ENCODE measurements at regions not wholly inside any gene's neighbourhood (a gene's known extent, or its start where the extent isn't known, plus 50 kb on each side); places are given as distances from the start of the nearest gene placed in this dataset.
"Not testable (repeated sequence)": the region's sequence is repeated elsewhere in the genome, so short reads cannot be mapped to it uniquely, and the experiment has no call there.

GRCh38 chr7:68720697-68721096 is 877.6 kb upstream of the AUTS2 start:
- no peak for DNase-seq (ENCODE audit: low spot score)
- Mint-ChIP-seq H3K4me1 (ENCODE audit: low read depth) (no peaks in the 10 kb centered on the region), H3K36me3 (ENCODE audit: low read depth) (no peaks in the 10 kb centered on the region), H3K27me3 (ENCODE audit: low read depth) (no peaks in the 10 kb centered on the region), H3K9me3 (peaks cover 42% of the 10 kb centered on the region), H3K27ac (no peak overlapping the region), H3K4me3 (no peak overlapping the region)

- no peaks in the 10 kb centered on the region for H3K36me3 Mint-ChIP-seq (ENCODE audit: low read depth)
- H3K9me3 Mint-ChIP-seq: peaks cover 48% of the 10 kb centered on the region
- H3K27me3 Mint-ChIP-seq (ENCODE audit: low read depth): no peaks in the 10 kb centered on the region
- no peak for DNase-seq (ENCODE audit: low spot score)
- no peak overlapping the region for H3K4me3 Mint-ChIP-seq
- no peaks in the 10 kb centered on the region for H3K4me1 Mint-ChIP-seq (ENCODE audit: low read depth)
- no peak overlapping the region for H3K27ac Mint-ChIP-seq
These were observed 876.2 kb upstream of the AUTS2 start for GRCh38 chr7:68722044-68722443.

DNA sequence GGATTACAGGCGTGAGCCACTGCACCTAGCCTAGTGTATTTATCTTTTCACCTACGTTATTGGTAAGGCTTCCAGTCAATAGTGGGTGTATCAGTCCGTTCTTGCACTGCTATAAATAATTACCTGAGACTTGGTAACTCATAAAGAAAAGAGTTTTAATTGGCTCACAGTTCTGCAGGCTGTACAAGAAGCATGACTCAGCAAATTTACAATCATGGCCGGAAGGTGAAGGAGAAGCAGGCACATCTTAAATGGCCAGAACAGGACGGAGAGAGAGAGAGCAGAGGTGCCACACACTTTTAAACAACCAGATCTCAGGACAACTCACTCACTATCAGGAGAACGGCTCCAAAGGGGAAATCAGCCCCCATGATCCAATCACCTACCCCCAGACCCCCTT is 873.3 kb upstream of the AUTS2 start:
- H3K4me1 Mint-ChIP-seq (ENCODE audit: low read depth): no peaks in the 10 kb centered on the region
- no peaks in the 10 kb centered on the region for H3K27me3 Mint-ChIP-seq (ENCODE audit: low read depth)
- peaks cover 41% of the 10 kb centered on the region for H3K9me3 Mint-ChIP-seq
- no peak overlapping the region for H3K4me3 Mint-ChIP-seq
- H3K36me3 Mint-ChIP-seq (ENCODE audit: low read depth): no peaks in the 10 kb centered on the region
- no peak for DNase-seq (ENCODE audit: low spot score)
- H3K27ac Mint-ChIP-seq: no peak overlapping the region

DNA sequence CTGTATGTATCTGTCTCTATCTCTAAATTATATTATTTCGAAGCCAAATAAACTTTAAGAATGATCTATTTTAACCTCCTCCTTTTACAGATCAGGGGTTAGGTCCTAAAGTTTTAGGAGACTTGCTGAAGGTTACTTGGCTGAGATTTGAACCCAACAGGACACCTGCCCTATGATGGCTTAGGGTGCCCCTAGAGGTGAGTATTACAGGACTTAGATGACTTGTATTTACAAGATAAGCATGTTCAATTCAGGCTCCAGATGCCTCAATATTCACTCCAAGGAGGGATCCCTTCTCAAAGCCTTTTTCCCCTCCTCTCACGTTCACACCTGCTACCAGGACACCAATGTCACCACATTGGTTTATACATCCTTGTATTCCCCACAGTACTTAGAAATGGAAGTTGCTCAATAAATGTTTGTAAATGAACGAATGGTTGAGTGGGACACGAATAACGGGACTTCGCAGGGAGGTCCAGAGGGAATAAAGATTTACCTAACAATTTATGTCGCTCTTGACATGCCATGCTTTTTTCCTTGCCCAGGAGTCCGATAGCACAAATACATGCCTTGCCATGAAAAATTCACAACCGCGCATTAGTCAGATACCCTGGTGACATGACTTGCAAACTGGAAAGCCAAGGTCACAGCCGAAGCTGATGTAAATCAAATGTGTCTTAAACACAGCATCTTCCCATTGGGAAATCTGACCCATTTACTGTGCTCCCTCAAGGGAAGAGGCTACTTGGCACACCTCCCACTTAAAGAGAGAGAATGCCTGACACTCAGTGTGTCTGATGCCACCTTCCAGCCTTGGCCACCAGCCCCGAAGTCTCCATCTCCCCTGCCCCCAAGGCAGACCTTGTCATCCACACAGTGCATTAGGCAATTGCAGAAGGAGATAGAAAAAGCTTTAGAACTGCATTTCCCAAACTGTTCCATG is 872.2 kb upstream of the AUTS2 start:
- Mint-ChIP-seq H3K27ac (no peak overlapping the region), H3K36me3 (ENCODE audit: low read depth) (no peaks in the 10 kb centered on the region), H3K9me3 (peaks cover 46% of the 10 kb centered on the region), H3K27me3 (ENCODE audit: low read depth) (no peaks in the 10 kb centered on the region), H3K4me3 (no peak overlapping the region), H3K4me1 (ENCODE audit: low read depth) (no peaks in the 10 kb centered on the region)
- DNase-seq (ENCODE audit: low spot score): no peak

GRCh38 chr7:68728720-68729119 is 869.6 kb upstream of the AUTS2 start:
- not testable (repeated sequence) for H3K36me3 Mint-ChIP-seq (ENCODE audit: low read depth); DNase-seq (ENCODE audit: low spot score); H3K27ac Mint-ChIP-seq; H3K4me3 Mint-ChIP-seq; H3K27me3 Mint-ChIP-seq (ENCODE audit: low read depth); H3K4me1 Mint-ChIP-seq (ENCODE audit: low read depth)
- H3K9me3 Mint-ChIP-seq: peaks cover 35% of the 10 kb centered on the region

DNA sequence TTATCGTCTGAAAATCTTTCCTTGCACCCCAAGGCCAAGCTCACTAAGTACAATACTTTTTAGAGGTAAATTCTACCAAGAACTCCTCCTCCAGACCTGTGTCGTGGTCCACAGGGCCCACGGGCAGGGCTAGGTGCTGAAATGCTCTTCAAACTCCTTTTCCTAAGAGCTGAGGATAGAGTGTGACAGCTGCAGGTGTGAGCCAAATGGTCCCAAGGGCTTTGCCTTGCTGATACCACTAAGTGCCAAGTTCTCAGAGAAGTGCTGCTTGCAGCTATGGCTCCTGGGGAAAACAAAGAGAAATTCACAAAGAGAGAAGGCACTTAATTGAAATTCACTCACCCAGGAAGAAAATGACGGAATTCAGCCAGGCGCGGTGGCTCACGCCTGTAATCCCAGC is 868.9 kb upstream of the AUTS2 start:
- Mint-ChIP-seq H3K36me3 (ENCODE audit: low read depth) (no peaks in the 10 kb centered on the region), H3K4me1 (ENCODE audit: low read depth) (no peaks in the 10 kb centered on the region), H3K4me3 (no peak overlapping the region), H3K9me3 (peaks cover 35% of the 10 kb centered on the region), H3K27me3 (ENCODE audit: low read depth) (no peaks in the 10 kb centered on the region), H3K27ac (no peak overlapping the region)
- DNase-seq (ENCODE audit: low spot score): no peak

DNA sequence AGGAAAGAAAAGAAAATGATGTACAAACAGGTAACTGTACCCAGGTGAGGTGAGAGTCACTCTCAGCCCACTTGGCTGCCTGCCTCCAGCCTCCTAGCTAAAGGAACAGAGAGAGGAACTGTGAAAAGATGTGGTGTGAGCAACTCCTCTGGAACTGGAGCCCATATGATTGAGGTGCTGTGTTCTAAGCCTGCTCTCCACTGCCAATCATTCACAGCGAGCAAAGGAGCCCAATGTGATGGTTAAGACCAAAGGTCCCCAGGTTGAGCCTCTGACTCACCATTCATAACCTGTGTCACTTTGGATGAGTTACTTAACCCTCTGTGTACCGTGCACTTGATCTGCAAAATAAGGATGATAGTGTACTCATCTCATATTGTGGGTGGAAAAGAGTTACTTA is 868.1 kb upstream of the AUTS2 start:
- DNase-seq (ENCODE audit: low spot score): no peak
- Mint-ChIP-seq H3K27ac (no peak overlapping the region), H3K4me1 (ENCODE audit: low read depth) (no peaks in the 10 kb centered on the region), H3K36me3 (ENCODE audit: low read depth) (no peaks in the 10 kb centered on the region), H3K4me3 (no peak overlapping the region), H3K9me3 (peaks cover 31% of the 10 kb centered on the region), H3K27me3 (ENCODE audit: low read depth) (no peaks in the 10 kb centered on the region)

DNA sequence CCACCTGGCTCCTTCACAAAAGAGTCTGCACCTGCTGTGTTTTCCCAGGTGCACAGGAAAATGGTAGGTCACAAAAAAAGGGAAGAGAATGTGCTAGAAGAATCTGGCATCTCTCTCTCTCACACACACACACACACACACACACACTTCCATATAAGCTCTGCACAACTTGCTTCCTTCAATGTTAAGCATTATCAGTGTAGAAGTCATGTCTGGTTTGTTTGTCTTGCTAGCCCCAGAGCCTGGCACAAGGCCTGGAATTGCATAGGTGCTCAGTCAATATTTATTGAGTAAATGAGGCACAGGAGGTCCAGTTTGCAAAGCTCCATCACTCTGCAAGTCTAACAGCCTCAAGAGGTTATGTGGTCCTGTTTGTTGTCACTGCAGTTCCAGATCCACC is 867.3 kb upstream of the AUTS2 start:
- Mint-ChIP-seq H3K36me3 (ENCODE audit: low read depth) (no peaks in the 10 kb centered on the region), H3K9me3 (peaks cover 28% of the 10 kb centered on the region), H3K4me1 (ENCODE audit: low read depth) (no peaks in the 10 kb centered on the region), H3K4me3 (no peak overlapping the region), H3K27ac (no peak overlapping the region), H3K27me3 (ENCODE audit: low read depth) (no peaks in the 10 kb centered on the region)
- no peak for DNase-seq (ENCODE audit: low spot score)

GRCh38 chr7:68733219-68734153 is 864.8 kb upstream of the AUTS2 start:
- Mint-ChIP-seq H3K27me3 (ENCODE audit: low read depth) (no peaks in the 10 kb centered on the region), H3K9me3 (peaks cover 26% of the 10 kb centered on the region), H3K4me1 (ENCODE audit: low read depth) (no peaks in the 10 kb centered on the region), H3K27ac (no peak overlapping the region), H3K36me3 (ENCODE audit: low read depth) (no peaks in the 10 kb centered on the region), H3K4me3 (no peak overlapping the region)
- DNase-seq (ENCODE audit: low spot score): no peak

GRCh38 chr7:68734431-68734830 is 863.8 kb upstream of the AUTS2 start:
- no peak overlapping the region for H3K27ac Mint-ChIP-seq
- no peak overlapping the region for H3K4me3 Mint-ChIP-seq
- no peaks in the 10 kb centered on the region for H3K36me3 Mint-ChIP-seq (ENCODE audit: low read depth)
- H3K9me3 Mint-ChIP-seq: peaks cover 30% of the 10 kb centered on the region
- H3K27me3 Mint-ChIP-seq (ENCODE audit: low read depth): no peaks in the 10 kb centered on the region
- DNase-seq (ENCODE audit: low spot score): no peak
- H3K4me1 Mint-ChIP-seq (ENCODE audit: low read depth): no peaks in the 10 kb centered on the region

DNA sequence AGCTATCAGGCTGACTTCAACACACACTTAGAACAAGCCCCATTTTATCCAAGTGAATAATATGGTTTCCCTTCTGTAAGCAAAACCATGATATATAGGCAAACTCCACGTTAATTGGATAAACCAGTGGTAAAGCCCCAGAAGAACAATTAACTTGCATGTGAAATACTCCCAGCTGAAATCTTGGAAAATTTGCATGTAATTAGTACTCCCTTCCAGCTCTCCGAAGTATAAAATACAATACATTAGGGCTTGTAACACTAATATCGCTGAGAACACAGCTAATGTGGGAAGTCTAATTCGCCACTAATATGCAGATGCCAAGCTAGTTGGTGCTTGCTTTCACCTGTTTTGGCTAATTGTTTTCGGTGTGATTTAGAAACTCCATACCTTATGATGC is 859.0 kb upstream of the AUTS2 start:
- Mint-ChIP-seq H3K4me1 (ENCODE audit: low read depth) (no peaks in the 10 kb centered on the region), H3K27me3 (ENCODE audit: low read depth) (no peaks in the 10 kb centered on the region), H3K27ac (no peak overlapping the region), H3K36me3 (ENCODE audit: low read depth) (no peaks in the 10 kb centered on the region), H3K4me3 (no peak overlapping the region), H3K9me3 (peaks cover 29% of the 10 kb centered on the region)
- no peak for DNase-seq (ENCODE audit: low spot score)

DNA sequence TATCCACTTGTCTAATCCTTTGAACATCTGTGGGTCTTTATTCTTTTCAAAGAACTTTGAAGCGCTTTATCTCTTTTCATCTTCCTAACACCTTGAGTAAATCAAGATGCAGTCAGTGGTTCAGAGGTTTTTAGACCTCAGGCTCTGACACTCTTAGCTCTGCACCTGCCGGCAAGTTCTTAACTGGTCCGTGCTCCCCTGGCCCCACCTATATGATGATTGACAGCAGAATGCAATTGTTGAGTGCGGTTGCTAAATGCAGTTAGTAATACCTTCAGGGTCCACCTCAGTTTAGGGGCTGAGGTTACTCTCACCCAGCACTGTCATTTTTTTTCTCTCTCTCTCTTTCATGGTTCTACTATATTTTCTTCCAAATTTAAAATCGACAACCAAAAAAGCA is 854.2 kb upstream of the AUTS2 start:
- Mint-ChIP-seq H3K27ac (no peak overlapping the region), H3K36me3 (ENCODE audit: low read depth) (no peaks in the 10 kb centered on the region), H3K4me1 (ENCODE audit: low read depth) (no peaks in the 10 kb centered on the region), H3K4me3 (no peak overlapping the region), H3K27me3 (ENCODE audit: low read depth) (no peaks in the 10 kb centered on the region), H3K9me3 (peaks cover 14% of the 10 kb centered on the region)
- no peak for DNase-seq (ENCODE audit: low spot score)

- Mint-ChIP-seq H3K36me3 (ENCODE audit: low read depth) (no peaks in the 10 kb centered on the region), H3K27me3 (ENCODE audit: low read depth) (no peaks in the 10 kb centered on the region), H3K27ac (no peak overlapping the region), H3K9me3 (peaks cover 38% of the 10 kb centered on the region), H3K4me3 (no peak overlapping the region), H3K4me1 (ENCODE audit: low read depth) (no peaks in the 10 kb centered on the region)
- no peak for DNase-seq (ENCODE audit: low spot score)
These were observed 849.1 kb upstream of the AUTS2 start for GRCh38 chr7:68748934-68749900.
